ENCODE measurements at regions not wholly inside any gene's neighbourhood (a gene's known extent, or its start where the extent isn't known, plus 50 kb on each side); places are given as distances from the start of the nearest gene placed in this dataset.

DNA sequence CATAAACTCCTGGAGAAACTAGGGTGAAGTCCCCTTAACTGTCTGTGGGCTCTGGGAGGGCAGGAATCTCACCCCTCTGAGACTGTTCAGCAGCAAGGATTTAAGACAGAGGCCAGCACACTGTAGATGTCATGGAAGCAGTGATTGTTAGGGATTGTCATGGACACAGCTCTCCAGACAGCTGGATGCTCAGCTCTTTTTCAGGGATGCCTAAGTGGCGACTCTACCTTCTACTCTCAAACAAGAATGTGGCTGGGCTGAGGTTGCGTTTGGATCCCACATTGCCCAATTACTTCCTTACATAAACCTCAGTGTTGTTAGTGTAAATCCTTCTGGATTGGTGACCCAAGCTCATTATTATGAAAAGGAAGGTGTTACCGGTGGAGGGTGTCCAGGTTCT, 291.9 kb upstream of the VCX3A start:
- TF ChIP-seq CTCF (conservative IDR thresholded peaks at IDR 0.05) = no peak
- TF ChIP-seq EZH2 (IDR thresholded peaks at IDR 0.05; ENCODE audit: low read depth) = no peak
